ENCODE measurements at regions not wholly inside any gene's neighbourhood (a gene's known extent, or its start where the extent isn't known, plus 50 kb on each side); places are given as distances from the start of the nearest gene placed in this dataset.

GRCh38 chr6:84539122-84539856, 225.1 kb downstream of the TBX18 start:
- no peak overlapping the region for H3K4me3 ChIP-seq (ENCODE audit: low read depth, poor library complexity, severe bottlenecking)
- WGBS, 2 donors, result 53 to 57% methylated on average over 4 of the region's 4 CpGs
- no peak for DNase-seq (ENCODE audit: low spot score in 2 of 2)
- intact Hi-C loops (cut with DNase I; ENCODE audit: low total_unique reads), result no loop called here
- TF ChIP-seq, protein P1, sequence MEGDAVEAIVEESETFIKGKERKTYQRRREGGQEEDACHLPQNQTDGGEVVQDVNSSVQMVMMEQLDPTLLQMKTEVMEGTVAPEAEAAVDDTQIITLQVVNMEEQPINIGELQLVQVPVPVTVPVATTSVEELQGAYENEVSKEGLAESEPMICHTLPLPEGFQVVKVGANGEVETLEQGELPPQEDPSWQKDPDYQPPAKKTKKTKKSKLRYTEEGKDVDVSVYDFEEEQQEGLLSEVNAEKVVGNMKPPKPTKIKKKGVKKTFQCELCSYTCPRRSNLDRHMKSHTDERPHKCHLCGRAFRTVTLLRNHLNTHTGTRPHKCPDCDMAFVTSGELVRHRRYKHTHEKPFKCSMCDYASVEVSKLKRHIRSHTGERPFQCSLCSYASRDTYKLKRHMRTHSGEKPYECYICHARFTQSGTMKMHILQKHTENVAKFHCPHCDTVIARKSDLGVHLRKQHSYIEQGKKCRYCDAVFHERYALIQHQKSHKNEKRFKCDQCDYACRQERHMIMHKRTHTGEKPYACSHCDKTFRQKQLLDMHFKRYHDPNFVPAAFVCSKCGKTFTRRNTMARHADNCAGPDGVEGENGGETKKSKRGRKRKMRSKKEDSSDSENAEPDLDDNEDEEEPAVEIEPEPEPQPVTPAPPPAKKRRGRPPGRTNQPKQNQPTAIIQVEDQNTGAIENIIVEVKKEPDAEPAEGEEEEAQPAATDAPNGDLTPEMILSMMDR (IDR thresholded peaks at IDR 0.05), result no peak
- TF ChIP-seq POLR2A (IDR thresholded peaks at IDR 0.05), result no peak

DNA sequence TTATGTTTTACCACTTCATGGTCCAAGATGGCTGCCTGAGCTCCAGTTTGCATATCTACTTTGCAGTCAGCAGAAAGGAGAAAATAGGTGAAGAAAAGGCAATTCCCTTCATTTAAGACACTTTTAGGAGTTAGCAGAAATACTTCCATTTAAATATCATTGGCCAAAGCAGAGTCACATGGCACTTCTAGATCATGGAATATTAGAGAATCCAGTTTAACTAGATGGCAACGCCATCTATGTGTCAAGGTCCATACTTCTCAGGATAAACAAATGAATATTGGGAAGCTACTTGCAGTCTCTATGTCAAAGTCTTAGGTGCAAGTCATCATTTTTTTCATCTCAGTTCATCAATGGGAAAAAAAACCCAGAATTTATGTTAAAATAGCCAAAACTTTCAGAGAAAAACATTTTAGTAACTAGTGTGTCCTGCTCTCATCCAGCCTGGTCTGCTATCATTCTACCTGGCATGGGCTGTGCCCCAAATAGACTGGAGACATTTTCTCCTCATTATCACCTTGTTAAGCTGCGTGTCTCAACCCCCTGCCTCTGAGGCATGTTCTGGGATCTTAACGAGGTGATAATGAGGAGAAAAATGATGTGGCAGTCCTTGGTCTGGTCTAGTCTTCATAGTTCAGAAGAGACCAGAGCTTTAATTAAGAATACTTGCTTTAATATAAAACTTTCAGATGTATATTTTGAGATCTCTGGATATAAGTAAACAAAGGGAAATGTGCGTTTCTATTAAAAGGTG, 227.3 kb downstream of the TBX18 start:
- H3K4me3 ChIP-seq (ENCODE audit: low read depth, poor library complexity, severe bottlenecking), result no peak overlapping the region
- TF ChIP-seq POLR2A (IDR thresholded peaks at IDR 0.05), result no peak
- TF ChIP-seq, protein P1 (IDR thresholded peaks at IDR 0.05), result no peak
- intact Hi-C loops (cut with DNase I; ENCODE audit: low total_unique reads), result no loop called here
- 80 to 82% methylated on average over 4 of the region's 4 CpGs for WGBS, 2 donors
- DNase-seq (ENCODE audit: low spot score in 2 of 2), result no peak

DNA sequence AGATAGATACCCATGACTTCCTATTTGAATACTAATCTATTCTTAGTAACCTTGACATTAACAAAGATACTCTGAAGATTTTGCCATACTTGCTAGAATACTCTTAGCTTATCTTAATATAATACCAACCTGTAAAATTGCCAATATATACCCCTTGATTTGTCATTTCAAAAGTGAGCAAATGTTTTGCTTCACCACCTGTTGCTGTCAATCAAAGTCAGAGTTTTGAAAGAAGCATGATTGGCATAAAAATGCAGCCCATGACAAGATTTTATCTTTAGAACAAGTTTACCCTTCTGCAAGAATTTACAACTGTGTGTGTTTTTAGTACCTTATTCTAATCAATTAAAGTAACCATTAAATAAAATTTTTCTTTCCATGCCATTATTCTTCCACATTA, 236.2 kb downstream of the TBX18 start:
- DNase-seq (ENCODE audit: low spot score in 2 of 2), result no peak
- TF ChIP-seq, protein P1 (IDR thresholded peaks at IDR 0.05), result no peak
- no peak for TF ChIP-seq POLR2A (IDR thresholded peaks at IDR 0.05)
- intact Hi-C loops (cut with DNase I; ENCODE audit: low total_unique reads), result no loop called here
- H3K4me3 ChIP-seq (ENCODE audit: low read depth, poor library complexity, severe bottlenecking), result no peak overlapping the region

GRCh38 chr6:84526631-84527030, 237.8 kb downstream of the TBX18 start:
- H3K4me3 ChIP-seq (ENCODE audit: low read depth, poor library complexity, severe bottlenecking), result no peak overlapping the region
- WGBS, 2 donors, result 75 to 78% methylated on average over 2 of the region's 2 CpGs
- no peak for DNase-seq (ENCODE audit: low spot score in 2 of 2)
- intact Hi-C loops (cut with DNase I; ENCODE audit: low total_unique reads), result no loop called here
- TF ChIP-seq POLR2A (IDR thresholded peaks at IDR 0.05), result no peak
- TF ChIP-seq, protein P1 (IDR thresholded peaks at IDR 0.05), result no peak

- intact Hi-C loops (cut with DNase I; ENCODE audit: low total_unique reads), result no loop called here
- 62 to 70% methylated on average over 2 of the region's 2 CpGs for WGBS, 2 donors
Observed at GRCh38 chr6:84525907-84526306, 238.5 kb downstream of the TBX18 start.

More at GRCh38 chr6:84525907-84526306, 238.5 kb downstream of the TBX18 start:
- TF ChIP-seq, protein P1 (IDR thresholded peaks at IDR 0.05), result no peak
- no peak for TF ChIP-seq POLR2A (IDR thresholded peaks at IDR 0.05)
- no peak for DNase-seq (ENCODE audit: low spot score in 2 of 2)
- no peak overlapping the region for H3K4me3 ChIP-seq (ENCODE audit: low read depth, poor library complexity, severe bottlenecking)
